SK-N-SH (cell line): ENCODE measurements at regions not wholly inside any gene's neighbourhood (a gene's known extent, or its start where the extent isn't known, plus 50 kb on each side); places are given as distances from the start of the nearest gene placed in this dataset.

Experiments
- CHD2 ChIP-seq: fragments of 150-350 bp; IDR thresholded peaks from 2 replicates; pipeline ENCODE4 v1.6.1; 2018; ENCODE audit warnings: low read length; ENCODE audit not compliant: partially characterized antibody
- CTCF ChIP-seq: fragments of 200-600 bp; sonication (generic); IDR thresholded peaks from 2 replicates; pipeline ENCODE4 v1.6.1; 2017; ENCODE audit warnings: antibody characterized with exemption, mild to moderate bottlenecking, moderate library complexity
- EZH2phosphoT487 ChIP-seq: fragments of 200-600 bp; sonication (generic); IDR thresholded peaks from 2 replicates; pipeline ENCODE4 v1.6.1; 2017; ENCODE audit warnings: low read depth, mixed run types, mild to moderate bottlenecking, antibody characterized with exemption, moderate library complexity, borderline replicate concordance
- MXI1 ChIP-seq: IDR thresholded peaks from 2 replicates; pipeline ENCODE4 v1.6.1; 2012; ENCODE audit warnings: mild to moderate bottlenecking, low read depth, low read length, improper control_type of control experiment
- PBX3 ChIP-seq: IDR thresholded peaks from 2 replicates; pipeline ENCODE4; 2012
- RAD21 ChIP-seq: IDR thresholded peaks from 2 replicates; pipeline ENCODE4 v1.6.1; 2012; ENCODE audit warnings: mild to moderate bottlenecking, low read length
- RCOR1 ChIP-seq: fragments of 150-350 bp; IDR thresholded peaks from 2 replicates; pipeline ENCODE4 v1.6.1; 2017; ENCODE audit warnings: antibody characterized with exemption, low read length
- REST ChIP-seq: IDR thresholded peaks from 2 replicates; pipeline ENCODE4 v1.6.1; 2012; ENCODE audit warnings: mild to moderate bottlenecking, low read depth, low read length, moderate library complexity
- SMC3 ChIP-seq: IDR thresholded peaks from 2 replicates; pipeline ENCODE4 v1.6.1; 2012; ENCODE audit warnings: low read depth, low read length, improper control_type of control experiment
- TEAD4 ChIP-seq: IDR thresholded peaks from 2 replicates; pipeline ENCODE4 v1.4.0; 2012; ENCODE audit warnings: mild to moderate bottlenecking, borderline replicate concordance; ENCODE audit not compliant: insufficient read depth
- USF2 ChIP-seq: fragments of 150-350 bp; IDR thresholded peaks from 2 replicates; pipeline ENCODE4 v1.6.1; 2017; ENCODE audit warnings: antibody characterized with exemption, low read length, low read depth, borderline replicate concordance
- YY1 ChIP-seq: IDR thresholded peaks from 2 replicates; pipeline ENCODE4 v1.4.0; 2012; ENCODE audit warnings: low read depth, mild to moderate bottlenecking

GRCh38 chr2:58913082-58913726 is 672.1 kb upstream of the FANCL start:
- TF ChIP-seq CTCF (no peak), EZH2phosphoT487 (no peak), RAD21 (no peak), TEAD4 (no peak), YY1 (no peak), REST (no peak), MXI1 (no peak), CHD2 (no peak), USF2 (no peak), SMC3 (no peak), PBX3 (no peak), RCOR1 (no peak)
